NCI-H510A (cell line): ENCODE measurements at regions not wholly inside any gene's neighbourhood (a gene's known extent, or its start where the extent isn't known, plus 50 kb on each side); places are given as distances from the start of the nearest gene placed in this dataset.
"Not testable (repeated sequence)": the region's sequence is repeated elsewhere in the genome, so short reads cannot be mapped to it uniquely, and the experiment has no call there.

Source experiments
- DNase-seq: peaks from one replicate; lab custom pipeline; 2025; lab: John Stamatoyannopoulos, UW

DNA sequence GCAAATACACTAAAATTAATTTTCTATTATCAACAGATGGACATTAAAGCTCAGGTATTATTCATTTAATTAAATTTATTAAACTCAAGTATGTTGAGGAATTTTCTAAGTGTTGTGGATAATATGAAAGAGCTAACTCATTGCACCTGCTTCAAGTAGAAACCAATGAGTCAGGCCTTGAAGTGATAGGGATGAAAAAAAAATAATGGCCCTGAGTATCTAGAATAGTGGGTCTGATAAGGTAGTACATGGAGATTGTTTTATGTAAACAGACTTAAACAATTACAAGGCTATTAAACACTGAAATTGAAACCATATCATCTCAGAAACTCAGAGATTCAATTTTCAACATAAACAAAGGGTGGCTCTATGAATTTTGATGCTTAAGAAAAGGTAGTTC, 857.1 kb upstream of the GBE1 start:
- no peak for DNase-seq

DNA sequence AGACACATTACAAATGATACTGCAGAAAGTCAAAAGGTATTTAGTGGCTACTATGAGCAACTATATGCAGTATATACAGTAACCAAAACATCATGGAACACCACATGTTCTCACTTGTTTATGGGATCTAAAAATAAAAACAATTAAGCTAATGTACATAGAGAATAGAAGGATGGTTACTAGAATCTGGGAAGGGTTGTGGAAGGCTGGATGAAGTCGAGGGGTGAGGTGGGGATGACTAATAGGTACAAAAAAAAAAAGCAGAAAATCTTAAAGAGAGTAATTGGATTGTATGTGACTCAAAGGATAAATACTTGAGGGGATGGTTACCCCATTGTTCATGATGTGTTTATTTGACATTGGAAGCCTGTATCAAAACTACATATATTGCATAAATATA, 848.8 kb upstream of the GBE1 start:
- DNase-seq = no peak

DNA sequence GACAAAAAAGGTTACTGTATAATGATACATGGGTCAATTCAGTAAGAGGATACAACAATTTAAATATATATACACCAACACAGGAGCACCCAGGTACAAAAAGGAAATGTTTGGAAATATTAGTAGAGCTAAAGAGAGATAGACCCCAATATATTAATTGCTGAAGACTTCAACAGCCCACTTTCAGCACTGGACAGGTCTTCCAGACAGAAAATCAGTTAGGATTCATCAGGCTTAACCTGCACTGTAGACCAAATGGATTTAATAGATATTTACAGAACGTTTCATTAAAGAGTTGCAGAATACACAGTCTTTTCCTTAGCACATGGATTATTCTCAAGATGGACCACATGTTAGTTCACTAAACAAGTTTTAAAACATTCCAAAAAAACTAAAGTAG, 845.9 kb upstream of the GBE1 start:
- no peak for DNase-seq

DNA sequence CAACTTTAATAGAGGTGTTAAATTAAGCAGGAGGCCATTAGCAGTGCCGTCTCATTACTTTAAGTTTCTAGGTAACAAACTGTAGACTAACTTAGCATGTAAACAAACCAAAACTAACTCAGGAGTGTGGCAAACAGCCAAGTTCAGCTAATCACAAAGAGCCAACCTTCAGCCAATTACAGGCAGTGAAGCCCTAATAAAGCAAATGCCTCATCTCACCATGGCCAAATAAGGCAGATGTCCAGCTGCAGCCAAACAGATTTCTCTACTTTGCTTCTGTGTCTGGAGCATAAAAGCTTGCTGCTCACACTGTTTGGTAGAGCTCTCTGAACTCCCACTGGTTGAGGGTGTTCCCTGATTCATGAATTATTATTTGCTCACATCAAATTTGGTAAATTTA, 835.4 kb upstream of the GBE1 start:
- no peak for DNase-seq

DNA sequence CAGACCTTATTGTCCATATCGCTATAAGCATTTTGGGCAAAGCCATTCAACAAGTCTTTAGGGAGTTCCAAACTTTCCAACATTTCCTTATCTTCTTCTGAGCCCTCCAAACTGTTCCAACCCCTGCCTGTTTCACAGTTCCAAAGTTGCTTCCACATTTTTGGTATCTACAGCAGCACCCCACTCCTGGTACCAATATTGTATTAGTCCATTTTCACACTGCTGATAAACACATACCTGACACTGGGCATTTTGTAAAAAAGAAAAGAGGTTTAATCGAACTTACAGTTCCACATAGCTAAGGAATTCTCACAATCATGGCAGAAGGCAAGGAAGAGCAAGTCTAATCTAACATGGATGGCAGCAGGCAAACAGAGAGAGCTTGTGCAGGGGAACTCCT, 834.1 kb upstream of the GBE1 start:
- no peak for DNase-seq

DNA sequence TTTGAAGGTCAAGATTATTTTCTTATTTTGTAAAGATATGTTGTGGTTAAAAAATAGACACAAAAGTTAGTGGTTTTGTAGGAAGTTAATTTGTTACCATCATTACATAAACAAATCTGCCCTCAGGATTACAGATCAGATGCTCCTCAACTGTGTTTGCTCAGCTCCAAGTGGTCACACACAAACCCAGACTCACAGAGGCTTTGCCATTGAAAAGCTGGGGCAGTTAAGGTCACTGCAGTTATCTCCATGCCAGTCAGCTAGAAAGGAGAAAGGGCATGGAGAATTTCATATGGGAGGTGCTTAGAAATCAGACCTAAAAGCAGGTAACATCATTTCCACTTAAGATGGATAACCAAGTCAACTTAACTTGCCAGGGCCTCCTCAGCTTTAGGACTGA, 825.7 kb upstream of the GBE1 start:
- no peak for DNase-seq

DNA sequence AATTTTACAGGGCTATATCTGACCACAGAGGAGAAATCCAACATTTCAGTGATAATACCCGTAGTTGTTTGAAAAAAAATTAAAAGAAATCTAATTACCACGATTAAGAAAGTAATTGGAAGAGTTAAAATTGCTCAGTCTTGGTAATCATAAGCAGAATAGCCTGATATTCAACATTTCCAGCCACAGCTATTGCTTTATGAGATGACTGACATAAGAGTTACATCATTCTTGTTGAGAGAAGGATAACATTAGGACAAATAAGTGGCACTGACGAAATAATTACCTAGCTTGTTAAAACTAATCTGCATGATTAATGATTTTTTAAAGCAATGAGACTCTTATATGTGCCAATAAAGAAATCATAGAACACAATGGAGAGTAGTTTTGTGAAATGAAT, 825.0 kb upstream of the GBE1 start:
- no peak for DNase-seq

DNA sequence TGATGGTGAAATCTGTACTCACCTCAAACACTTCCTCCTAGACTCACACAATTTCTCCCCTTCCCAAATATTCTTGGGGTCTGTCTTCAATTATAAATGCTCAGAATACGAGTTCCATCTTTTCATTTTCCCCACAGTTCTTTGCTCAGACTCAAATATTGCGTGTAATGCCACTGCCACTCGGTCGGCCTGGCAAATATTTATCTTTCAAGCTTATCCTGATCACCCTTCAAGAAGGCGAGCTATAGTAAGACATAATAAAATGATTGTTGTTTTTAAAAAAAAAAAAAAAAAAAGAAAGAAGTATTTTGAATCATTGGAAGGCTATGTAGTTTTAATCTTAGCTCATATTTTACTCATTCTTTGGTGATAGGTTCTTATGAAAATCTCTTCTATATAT, 824.6 kb upstream of the GBE1 start:
- DNase-seq = not testable (repeated sequence)

DNA sequence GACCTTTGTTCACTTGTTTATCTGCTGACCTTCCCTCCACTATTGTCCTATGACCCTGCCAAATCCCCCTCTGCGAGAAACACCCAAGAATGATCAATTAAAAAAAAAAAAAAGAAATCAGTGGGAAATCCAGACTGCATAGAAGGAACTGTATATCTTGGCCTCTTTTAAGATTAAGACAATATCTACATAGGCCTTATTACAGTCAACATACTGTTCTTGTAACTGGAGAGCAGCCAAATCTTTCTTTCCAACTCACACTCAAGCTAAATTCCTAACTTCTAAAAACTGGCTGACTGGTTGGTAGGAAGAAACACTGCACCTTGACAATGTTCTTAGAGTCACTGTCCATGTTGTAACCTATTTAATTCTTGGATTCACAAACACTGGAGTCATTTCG, 824.1 kb upstream of the GBE1 start:
- DNase-seq = not testable (repeated sequence)

DNA sequence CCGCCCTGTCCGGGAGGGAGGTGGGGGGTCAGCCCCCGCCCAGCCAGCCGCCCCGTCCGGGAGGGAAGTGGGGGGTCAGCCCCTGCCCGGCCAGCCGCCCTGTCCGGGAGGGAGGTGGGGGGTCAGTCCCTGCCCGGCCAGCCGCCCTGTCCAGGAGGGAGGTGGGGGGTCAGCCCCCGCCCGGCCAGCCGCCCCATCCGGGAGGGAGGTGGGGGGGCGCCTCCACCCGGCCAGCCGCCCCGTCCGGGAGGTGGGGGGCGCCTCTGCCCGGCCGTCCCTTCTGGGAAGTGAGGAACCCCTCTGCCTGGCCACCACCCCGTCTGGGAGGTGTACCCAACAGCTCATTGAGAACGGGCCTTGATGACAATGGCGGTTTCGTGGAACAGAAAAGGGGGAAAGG, 823.4 kb upstream of the GBE1 start:
- DNase-seq = not testable (repeated sequence)

DNA sequence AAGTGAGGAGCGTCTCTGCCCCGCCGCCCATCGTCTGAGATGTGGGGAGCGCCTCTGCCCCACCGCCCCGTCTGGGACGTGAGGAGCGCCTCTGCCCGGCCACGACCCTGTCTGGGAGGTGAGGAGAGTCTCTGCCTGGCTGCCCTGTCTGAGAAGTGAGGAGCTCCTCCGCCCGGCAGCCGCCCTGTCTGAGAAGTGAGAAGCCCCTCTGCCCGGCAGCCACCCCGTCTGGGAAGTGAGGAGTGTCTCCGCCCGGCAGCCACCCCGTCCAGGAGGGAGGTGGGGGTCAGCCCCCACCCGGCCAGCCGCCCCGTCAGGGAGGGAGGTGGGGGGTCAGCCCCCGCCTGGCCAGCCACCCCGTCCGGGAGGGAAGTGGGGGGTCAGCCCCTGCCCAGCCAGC, 823.0 kb upstream of the GBE1 start:
- not testable (repeated sequence) for DNase-seq

DNA sequence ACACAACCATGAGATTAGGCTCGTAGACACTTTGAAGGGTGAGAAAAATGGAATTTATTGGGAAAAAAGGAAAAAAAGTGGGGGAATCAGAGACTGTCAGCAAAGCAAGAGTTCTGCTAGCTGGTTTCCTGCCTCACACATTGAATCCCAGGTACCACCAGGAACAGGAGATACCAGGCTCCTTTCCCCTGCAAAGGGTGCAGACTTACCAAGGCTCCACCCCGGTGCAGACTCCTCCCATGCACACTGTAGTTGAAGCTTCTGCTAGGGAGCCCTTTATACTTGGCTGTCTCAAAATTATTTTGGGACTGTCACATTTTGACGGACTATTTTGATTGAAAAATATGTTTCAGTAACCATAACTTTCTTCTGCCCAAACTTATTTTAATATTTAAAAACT, 819.9 kb upstream of the GBE1 start:
- no peak for DNase-seq

DNA sequence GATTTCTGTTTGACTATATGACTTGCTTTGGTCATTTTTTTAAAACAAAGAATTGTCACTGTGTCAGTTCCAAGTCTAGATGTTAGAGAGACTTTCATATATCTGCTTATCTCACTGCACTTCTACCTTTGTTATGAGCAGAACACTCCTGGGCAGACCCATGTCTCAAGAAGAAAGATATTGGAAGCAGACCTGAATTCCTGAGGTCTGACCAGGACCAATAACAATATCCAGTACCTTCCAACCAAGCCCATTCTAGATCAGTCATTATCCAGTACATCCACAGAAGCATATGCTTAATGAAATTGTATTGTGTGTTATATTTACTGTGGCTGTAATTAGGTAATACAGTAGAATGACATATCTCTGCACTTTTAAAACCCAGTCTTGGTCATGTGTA, 811.3 kb upstream of the GBE1 start:
- no peak for DNase-seq

DNA sequence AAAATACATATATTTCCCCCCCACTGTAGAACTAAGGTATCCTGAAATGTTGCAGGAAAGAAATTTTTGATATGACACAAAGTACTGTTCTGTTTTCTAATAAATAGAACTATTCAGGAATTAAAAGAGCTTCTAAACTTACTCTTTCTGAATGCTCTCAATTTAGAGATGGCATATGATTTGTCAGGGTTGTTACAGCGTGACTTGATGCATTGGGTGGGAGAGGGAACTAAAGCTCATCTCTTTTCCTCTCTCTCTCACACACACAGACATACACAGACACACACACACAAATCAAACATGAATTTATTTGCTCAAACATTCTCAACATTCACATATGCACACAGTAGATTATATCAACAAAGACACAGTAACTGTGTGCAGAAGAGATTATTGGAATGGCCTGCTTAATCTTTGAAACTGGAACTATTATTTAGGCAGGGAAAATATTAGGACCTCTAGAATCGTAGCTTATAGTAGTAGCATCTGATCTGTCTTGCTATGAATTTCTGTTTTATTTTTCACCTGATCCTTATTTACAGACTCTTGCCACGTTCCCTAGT, 807.4 kb upstream of the GBE1 start:
- no peak for DNase-seq

DNA sequence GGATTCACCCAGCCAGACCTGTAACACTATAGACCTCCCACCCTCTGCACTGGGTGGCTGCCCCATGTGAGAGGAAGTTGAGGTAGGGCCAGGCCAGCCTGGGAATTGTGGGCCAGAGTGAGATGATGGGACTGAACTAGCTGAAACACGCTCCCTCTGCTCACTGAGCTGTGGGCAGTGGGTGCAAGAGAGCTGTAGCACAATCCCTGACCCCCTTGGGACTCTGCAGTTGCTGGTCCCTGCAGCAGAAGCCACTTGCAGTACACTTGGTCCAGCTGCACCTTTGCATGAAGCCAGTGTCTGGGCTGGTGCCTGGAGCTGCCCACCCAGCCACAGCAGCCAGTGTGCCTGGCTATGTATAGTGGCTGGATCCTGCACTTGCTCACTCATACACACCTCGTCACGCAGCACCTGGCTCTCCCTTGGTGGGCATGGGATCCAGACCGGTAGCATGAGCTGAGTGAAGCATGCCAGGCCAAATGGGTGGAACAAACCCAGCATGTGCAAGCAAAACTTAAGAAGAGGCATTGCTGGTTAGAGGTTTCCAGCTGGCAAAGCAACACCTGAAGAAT, 805.7 kb upstream of the GBE1 start:
- DNase-seq = no peak

DNA sequence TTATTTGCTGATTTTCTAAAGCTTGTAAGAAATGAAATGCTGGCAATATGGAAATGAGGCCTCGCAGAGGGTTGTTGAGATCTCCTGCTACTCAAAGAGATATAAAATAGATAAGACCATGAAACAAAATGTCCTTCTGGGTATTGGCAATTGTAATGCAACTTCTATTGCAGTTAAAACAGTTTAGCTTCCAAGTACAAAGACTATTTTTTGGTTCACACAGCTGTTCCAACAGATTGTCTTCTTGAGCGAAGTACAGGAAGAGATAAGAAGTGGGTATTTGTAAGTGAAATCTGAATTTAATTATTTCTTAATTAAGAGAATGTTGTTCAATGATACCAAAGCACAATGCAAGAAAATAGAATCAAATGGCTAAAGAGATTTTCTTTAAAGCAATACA, 801.5 kb upstream of the GBE1 start:
- no peak for DNase-seq

DNA sequence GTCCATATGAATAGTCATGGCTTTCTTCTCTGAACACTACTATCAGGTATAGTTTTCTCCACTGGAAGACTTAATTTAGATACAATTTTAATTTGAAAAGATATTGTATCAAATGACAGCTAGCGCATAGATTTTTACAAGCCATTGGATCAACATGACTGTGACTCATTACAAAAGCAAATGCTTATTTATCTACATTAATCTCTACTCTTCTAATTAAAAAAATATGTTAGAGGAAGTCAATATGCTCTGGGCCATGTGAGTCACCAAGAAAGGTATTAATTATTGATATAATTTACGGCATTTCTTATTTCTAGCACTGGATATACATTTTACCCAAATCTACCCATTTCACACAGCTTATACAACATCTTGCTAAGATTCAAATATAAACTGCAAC, 800.3 kb upstream of the GBE1 start:
- DNase-seq = no peak

DNA sequence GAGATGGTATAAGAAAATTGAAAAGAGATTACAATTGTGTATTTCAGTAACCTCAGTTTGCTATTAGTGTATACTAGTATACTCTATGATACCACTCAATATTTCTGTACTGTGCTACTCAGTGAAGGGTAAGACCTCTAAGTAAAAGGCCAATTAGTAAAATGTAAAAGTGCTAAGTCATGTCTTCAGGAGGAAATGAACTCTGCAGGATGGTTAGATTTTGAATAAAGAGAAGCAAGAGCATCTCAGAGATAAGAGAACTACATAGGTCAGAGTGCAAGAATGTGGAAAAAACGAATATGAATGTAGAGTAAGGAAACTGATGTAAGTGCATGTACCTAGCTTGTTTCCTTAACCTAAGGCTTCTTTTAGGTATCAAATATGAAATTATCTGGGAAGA, 796.6 kb upstream of the GBE1 start:
- no peak for DNase-seq

DNA sequence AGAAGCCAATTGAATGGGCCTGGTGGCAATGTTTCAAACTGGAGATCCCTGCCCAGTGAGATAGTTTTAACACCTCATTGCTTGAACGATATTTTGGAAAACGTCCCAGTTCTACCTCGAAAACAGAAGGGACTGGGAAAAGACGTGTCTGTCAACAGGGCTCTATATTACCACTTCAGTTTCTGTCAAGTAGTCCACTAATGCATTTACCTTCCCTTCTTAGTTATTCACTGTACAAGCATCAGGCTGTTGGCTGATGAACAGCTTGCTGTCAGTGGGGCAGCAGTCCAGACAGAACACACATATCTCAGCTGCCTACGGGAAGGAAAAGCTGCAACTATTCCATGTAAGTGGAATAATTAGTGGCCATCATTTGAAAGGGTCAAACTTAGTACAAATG, 794.7 kb upstream of the GBE1 start:
- DNase-seq = no peak

DNA sequence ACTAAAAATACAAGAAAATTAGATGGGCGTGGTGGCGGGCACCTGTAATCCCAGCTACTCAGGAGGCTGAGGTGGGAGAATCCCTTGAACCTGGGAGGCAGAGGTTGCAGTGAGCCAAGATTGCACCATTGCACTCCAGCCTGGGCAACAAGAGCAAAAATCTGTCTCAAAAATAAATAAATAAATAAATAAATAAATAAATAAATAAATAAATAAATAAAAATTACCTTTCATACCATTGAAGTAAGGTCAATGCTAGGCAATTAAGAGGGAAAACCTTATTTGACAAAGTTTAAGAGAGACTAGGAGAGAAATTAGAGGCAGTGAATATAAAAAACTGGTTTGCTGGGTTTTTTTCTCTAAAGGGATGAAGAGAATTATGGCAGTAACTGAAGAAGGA, 781.1 kb upstream of the GBE1 start:
- DNase-seq = not testable (repeated sequence)

DNA sequence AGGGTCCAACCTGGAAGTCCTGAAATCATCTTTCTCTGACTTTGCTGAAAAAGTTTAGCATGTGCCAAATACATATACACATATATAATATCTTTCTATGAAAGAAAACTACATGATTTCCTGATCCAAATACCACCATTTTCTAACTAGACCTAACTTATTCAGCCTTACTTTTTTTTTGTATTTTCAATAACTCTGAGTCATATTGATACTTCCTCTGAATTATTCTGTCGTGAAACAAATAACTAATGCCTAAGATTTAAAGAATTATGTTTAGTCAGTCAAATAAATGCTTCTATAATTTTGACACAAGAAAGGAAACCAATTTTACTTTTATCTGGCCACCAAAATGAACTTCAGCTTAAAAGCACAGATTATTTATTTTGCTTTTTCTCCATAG, 760.2 kb upstream of the GBE1 start:
- DNase-seq = no peak

DNA sequence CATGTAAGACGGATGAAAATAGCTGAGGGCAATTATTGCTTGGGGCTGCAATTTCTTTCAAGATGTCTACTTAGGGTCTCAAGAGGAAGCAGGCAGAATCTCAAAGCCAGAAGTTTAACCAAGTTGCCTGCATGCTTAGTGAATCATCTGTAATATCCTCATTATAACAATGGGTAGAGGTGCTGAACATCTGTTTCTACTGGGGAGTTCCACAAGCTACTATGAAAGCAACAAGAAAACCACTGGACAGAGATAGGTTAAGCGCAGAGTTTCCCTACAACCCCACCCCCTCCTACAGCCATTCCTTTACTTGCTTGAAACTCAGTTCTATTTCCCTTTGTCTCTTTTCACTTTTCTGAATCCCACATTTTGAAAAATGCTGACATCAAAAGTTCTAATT, 759.4 kb upstream of the GBE1 start:
- DNase-seq = no peak

DNA sequence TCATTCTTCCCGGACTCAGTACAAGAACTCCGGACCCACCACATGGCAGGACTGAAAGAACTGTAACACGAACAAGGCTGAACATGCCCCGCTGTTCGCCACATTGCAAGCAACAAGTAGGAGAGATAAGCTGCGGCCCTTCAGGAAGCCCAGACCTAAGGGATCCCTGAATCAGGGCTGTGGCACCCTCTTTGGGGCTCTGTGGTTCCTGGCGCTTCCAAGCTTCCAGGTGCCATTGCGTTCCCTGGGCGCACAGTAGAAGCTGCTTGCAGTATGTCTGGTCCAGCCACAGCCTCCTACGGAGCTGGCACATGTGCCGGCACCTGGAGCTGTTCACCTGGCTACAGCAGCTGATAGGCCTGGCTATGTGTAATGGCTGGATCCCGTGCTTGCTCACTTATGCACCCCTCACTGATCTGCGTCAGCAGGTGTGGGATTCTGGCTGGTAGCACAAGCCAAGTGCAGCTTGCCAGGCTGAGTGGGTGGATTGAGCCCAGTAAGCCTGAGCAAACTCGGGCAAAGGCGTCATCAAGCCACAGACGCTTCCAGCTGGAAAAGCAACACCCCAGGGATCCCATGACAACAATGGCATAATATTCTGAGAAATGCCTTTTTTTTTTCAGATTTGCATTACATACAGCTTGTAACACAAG, 748.6 kb upstream of the GBE1 start:
- no peak for DNase-seq
